NCI-H510A (cell line): ENCODE measurements at regions not wholly inside any gene's neighbourhood (a gene's known extent, or its start where the extent isn't known, plus 50 kb on each side); places are given as distances from the start of the nearest gene placed in this dataset.

Experiments used
- DNase-seq: peaks from one replicate; lab custom pipeline; 2025; lab: John Stamatoyannopoulos, UW

- no peak for DNase-seq
Measured at GRCh38 chr4:117801756-117802155, 232.5 kb upstream of the NDST3 start.

GRCh38 chr4:117811731-117812130 lies 222.6 kb upstream of the NDST3 start:
- no peak for DNase-seq

- DNase-seq = no peak
Measured at GRCh38 chr4:117814277-117815246, 219.7 kb upstream of the NDST3 start.

GRCh38 chr4:117817301-117817700 lies 217.0 kb upstream of the NDST3 start:
- no peak for DNase-seq

GRCh38 chr4:117821834-117822233 lies 212.5 kb upstream of the NDST3 start:
- no peak for DNase-seq

- DNase-seq = no peak
Measured at GRCh38 chr4:117823388-117823787, 210.9 kb upstream of the NDST3 start.

GRCh38 chr4:117825600-117825999 lies 208.7 kb upstream of the NDST3 start:
- DNase-seq = no peak

GRCh38 chr4:117831060-117831683 lies 203.1 kb upstream of the NDST3 start:
- no peak for DNase-seq

- no peak for DNase-seq
Measured at GRCh38 chr4:117835566-117835965, 198.7 kb upstream of the NDST3 start.

GRCh38 chr4:117844594-117844993 lies 189.7 kb upstream of the NDST3 start:
- no peak for DNase-seq

- no peak for DNase-seq
Measured at GRCh38 chr4:117845270-117845669, 189.0 kb upstream of the NDST3 start.

GRCh38 chr4:117847849-117848248 lies 186.4 kb upstream of the NDST3 start:
- DNase-seq = no peak

GRCh38 chr4:117868201-117868600 lies 166.1 kb upstream of the NDST3 start:
- DNase-seq = no peak

GRCh38 chr4:117873779-117874178 lies 160.5 kb upstream of the NDST3 start:
- no peak for DNase-seq

GRCh38 chr4:117874216-117874615 lies 160.1 kb upstream of the NDST3 start:
- no peak for DNase-seq

GRCh38 chr4:117889978-117890377 lies 144.3 kb upstream of the NDST3 start:
- no peak for DNase-seq

GRCh38 chr4:117893207-117893606 lies 141.1 kb upstream of the NDST3 start:
- no peak for DNase-seq

- DNase-seq = no peak
Measured at GRCh38 chr4:117898496-117898895, 135.8 kb upstream of the NDST3 start.

- DNase-seq = no peak
Measured at GRCh38 chr4:117900832-117901231, 133.5 kb upstream of the NDST3 start.

GRCh38 chr4:117907646-117908045 lies 126.6 kb upstream of the NDST3 start:
- DNase-seq = no peak

- DNase-seq = no peak
Measured at GRCh38 chr4:117908306-117909207, 125.7 kb upstream of the NDST3 start.

GRCh38 chr4:117916728-117917127 lies 117.6 kb upstream of the NDST3 start:
- no peak for DNase-seq
